Endodermal cell (in vitro differentiated cells): ENCODE measurements at regions not wholly inside any gene's neighbourhood (a gene's known extent, or its start where the extent isn't known, plus 50 kb on each side); places are given as distances from the start of the nearest gene placed in this dataset.

ENCODE experiments used
- DNase-seq: peaks from one replicate; pipeline ENCODE4 v3.0.0-alpha.2; 2017
- H3K27ac ChIP-seq: 2 replicates; pipeline ENCODE4 v1.5.1; 2013; ENCODE audit warnings: mild to moderate bottlenecking, low read depth, low read length, moderate library complexity
- H3K27me3 ChIP-seq: 2 replicates; pipeline ENCODE4 v1.6.1; 2013; ENCODE audit warnings: mild to moderate bottlenecking, low read length, moderate library complexity; ENCODE audit not compliant: insufficient read depth, control insufficient read depth, poor library complexity, severe bottlenecking
- H3K36me3 ChIP-seq: 2 replicates; pipeline ENCODE4 v1.7.0; 2013; ENCODE audit warnings: mild to moderate bottlenecking, low read length, moderate library complexity; ENCODE audit not compliant: control insufficient read depth, insufficient read depth
- H3K4me1 ChIP-seq: one replicate; pipeline ENCODE4 v1.7.0; 2013; ENCODE audit warnings: low read length; ENCODE audit not compliant: control insufficient read depth, insufficient read depth
- H3K4me3 ChIP-seq: 2 replicates; pipeline ENCODE4 v1.5.1; 2013; ENCODE audit warnings: mild to moderate bottlenecking, low read length, moderate library complexity
- H3K9ac ChIP-seq: 2 replicates; pipeline ENCODE4 v1.6.1; 2013; ENCODE audit warnings: mild to moderate bottlenecking, low read length, moderate library complexity; ENCODE audit not compliant: poor library complexity, severe bottlenecking; ENCODE audit errors: extremely low read depth
- H3K9me3 ChIP-seq: 2 replicates; pipeline ENCODE4 v1.6.1; 2013; ENCODE audit warnings: mild to moderate bottlenecking, low read length, moderate library complexity; ENCODE audit not compliant: control insufficient read depth
- H3K27ac Mint-ChIP-seq: 2 replicates; pipeline ENCODE4 v1.8.0; 2020; ENCODE audit warnings: mixed read lengths
- H3K27me3 Mint-ChIP-seq: 2 replicates; pipeline ENCODE4 v1.8.0; 2021; ENCODE audit warnings: mild to moderate bottlenecking, mixed read lengths; ENCODE audit not compliant: insufficient read depth
- H3K36me3 Mint-ChIP-seq: 2 replicates; pipeline ENCODE4 v1.8.0; 2020; ENCODE audit warnings: low read depth, mixed read lengths
- H3K4me1 Mint-ChIP-seq: 2 replicates; pipeline ENCODE4 v1.8.0; 2020; ENCODE audit warnings: mixed read lengths
- H3K4me3 Mint-ChIP-seq: 2 replicates; pipeline ENCODE4 v1.8.0; 2020; ENCODE audit warnings: mild to moderate bottlenecking, moderate library complexity, mixed read lengths
- H3K9me3 Mint-ChIP-seq: 2 replicates; pipeline ENCODE4 v1.8.0; 2020; ENCODE audit warnings: mild to moderate bottlenecking, mixed read lengths
- CTCF ChIP-seq: fragments of 200-600 bp; sonication (generic); conservative IDR thresholded peaks from 2 replicates; pipeline ENCODE4 v1.5.0; 2021; ENCODE audit warnings: antibody characterized with exemption, mild to moderate bottlenecking
- WGBS, 2 experiments: methylation state at CpG; one replicate each; pipeline versions ENCODE4 v1.1.5 to v1.1.7; 2013; ENCODE audit warnings: missing lambda C conversion rate in 2 of 2, mixed read lengths in 1 of 2; ENCODE audit not compliant: insufficient coverage in 1 of 2, insufficient read length in 1 of 2; 5-methylcytosine and 5-hydroxymethylcytosine counted together

DNA sequence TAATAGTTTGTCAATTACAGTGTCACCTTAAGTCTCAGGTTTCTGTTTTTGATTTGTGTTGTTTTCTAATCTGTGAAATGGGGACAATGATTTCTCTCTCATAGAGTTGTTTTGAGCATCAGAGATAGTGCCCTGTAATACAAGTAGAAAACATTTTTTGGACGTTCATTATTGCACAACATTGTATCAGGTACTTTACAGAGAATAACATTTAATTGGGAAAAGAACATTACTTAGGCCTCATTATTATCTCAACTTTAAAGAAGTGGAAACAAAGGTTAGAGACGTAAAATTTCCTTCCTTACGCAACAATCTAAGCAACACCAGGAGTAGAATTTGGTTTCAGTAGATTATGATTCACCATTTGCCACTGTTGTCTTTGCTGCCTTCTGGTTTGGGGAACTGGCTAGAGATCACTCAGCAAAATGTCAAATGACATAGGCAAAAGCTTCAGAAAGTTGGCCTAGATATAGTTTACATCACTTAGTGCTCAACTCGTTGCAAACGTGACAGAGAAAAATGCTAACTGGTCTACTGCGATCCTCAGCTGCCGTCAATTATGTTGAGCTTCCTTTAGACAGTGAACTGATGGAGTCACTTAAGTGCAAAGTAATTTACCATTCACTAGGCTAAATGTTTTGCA lies 1026.8 kb downstream of the CDH11 start:
- 90 to 98% methylated on average over 5 to 7 of the region's 7 CpGs for WGBS, 2 experiments
- peaks cover 3% of the 10 kb centered on the region for H3K27me3 Mint-ChIP-seq
- peaks cover 8% of the 10 kb centered on the region for H3K4me1 Mint-ChIP-seq
- Histone ChIP-seq H3K4me3 (no peak overlapping the region), H3K9ac (no peak overlapping the region), H3K4me1 (no peaks in the 10 kb centered on the region), H3K9me3 (no peaks in the 10 kb centered on the region), H3K36me3 (no peaks in the 10 kb centered on the region), H3K27ac (no peak overlapping the region), H3K27me3 (no peaks in the 10 kb centered on the region)
- no peaks in the 10 kb centered on the region for H3K9me3 Mint-ChIP-seq
- no peak overlapping the region for H3K4me3 Mint-ChIP-seq
- no peak for DNase-seq
- no peak overlapping the region for H3K27ac Mint-ChIP-seq
- no peak for TF ChIP-seq CTCF
- no peaks in the 10 kb centered on the region for H3K36me3 Mint-ChIP-seq

DNA sequence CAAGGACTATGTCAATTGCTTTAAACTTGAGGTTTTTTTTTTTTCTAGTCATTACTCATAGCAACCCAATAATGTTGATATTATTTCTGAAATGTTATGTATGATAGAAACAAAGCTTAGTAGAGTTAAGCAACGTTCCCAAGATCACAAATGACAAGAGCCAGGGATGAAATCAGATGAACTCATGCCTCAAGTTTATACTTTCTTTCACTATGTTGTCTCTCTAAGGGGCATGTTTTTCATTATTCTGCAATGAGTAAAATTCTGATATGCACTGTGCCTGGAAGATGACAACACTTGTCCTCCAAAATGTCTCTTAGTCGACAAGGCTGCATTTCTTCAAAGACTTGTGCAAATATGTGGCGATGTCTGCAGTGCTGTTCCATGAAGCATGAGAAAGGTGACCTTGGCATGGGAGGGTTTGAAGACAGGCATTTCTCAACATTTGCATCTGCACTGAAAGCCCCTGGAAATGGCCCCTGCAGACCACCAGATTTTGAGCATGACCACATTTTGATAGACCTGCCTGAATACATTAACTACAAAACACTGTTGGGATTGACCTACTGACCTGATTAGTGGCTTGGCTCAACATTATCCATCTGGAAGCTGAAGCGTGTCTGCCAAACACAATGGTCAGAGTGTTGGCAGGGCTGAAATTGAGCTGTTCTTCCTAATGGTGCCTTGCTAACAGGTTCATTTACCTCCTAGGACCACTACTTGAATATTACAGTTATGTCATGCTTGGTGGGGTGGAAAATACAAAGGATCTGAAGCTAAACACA lies 1027.5 kb downstream of the CDH11 start:
- Histone ChIP-seq H3K27ac (no peak overlapping the region), H3K27me3 (no peaks in the 10 kb centered on the region), H3K9me3 (no peaks in the 10 kb centered on the region), H3K4me3 (no peak overlapping the region), H3K9ac (no peak overlapping the region), H3K36me3 (no peaks in the 10 kb centered on the region), H3K4me1 (no peaks in the 10 kb centered on the region)
- TF ChIP-seq CTCF: no peak
- WGBS, 2 experiments: 93 to 94% methylated on average over 3 to 4 of the region's 4 CpGs
- H3K27me3 Mint-ChIP-seq: peaks cover 3% of the 10 kb centered on the region
- H3K9me3 Mint-ChIP-seq: no peaks in the 10 kb centered on the region
- no peak overlapping the region for H3K27ac Mint-ChIP-seq
- no peak for DNase-seq
- no peak overlapping the region for H3K4me3 Mint-ChIP-seq
- H3K4me1 Mint-ChIP-seq: peaks cover 6% of the 10 kb centered on the region
- no peaks in the 10 kb centered on the region for H3K36me3 Mint-ChIP-seq

DNA sequence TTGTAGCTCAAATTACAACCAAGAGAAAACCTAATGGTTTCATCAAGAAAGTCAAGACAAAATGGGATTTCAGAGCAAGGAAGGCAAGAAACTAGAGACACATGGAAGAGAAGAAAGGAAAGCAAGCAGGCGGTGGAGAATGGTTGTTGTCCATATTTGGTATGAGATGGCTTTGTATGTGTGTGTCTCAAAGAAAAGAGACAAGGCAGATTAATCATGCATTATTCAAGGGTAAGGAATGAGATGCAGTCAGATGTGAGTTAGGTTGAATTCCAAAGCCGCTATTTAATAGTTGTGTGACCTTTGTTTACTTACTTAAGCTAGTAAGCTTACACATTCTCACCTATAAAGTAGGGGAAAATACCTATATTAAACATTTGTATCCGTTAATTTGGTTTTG lies 1029.6 kb downstream of the CDH11 start:
- Histone ChIP-seq H3K9me3 (no peaks in the 10 kb centered on the region), H3K36me3 (no peaks in the 10 kb centered on the region), H3K27ac (no peak overlapping the region), H3K27me3 (no peaks in the 10 kb centered on the region), H3K9ac (no peak overlapping the region), H3K4me3 (no peak overlapping the region), H3K4me1 (no peaks in the 10 kb centered on the region)
- Mint-ChIP-seq H3K27me3 (peaks cover 3% of the 10 kb centered on the region), H3K36me3 (no peaks in the 10 kb centered on the region), H3K4me3 (no peak overlapping the region), H3K4me1 (peaks cover 3% of the 10 kb centered on the region), H3K27ac (no peak overlapping the region), H3K9me3 (no peaks in the 10 kb centered on the region)
- no peak for TF ChIP-seq CTCF
- DNase-seq: no peak
- WGBS, 2 experiments: 77 to 88% methylated on average over 1 of the region's 3 CpGs
